ENCODE measurements at regions not wholly inside any gene's neighbourhood (a gene's known extent, or its start where the extent isn't known, plus 50 kb on each side); places are given as distances from the start of the nearest gene placed in this dataset.
A peak's percentile ranks its signal among the peaks of the same experiment; 100 is the strongest.

DNA sequence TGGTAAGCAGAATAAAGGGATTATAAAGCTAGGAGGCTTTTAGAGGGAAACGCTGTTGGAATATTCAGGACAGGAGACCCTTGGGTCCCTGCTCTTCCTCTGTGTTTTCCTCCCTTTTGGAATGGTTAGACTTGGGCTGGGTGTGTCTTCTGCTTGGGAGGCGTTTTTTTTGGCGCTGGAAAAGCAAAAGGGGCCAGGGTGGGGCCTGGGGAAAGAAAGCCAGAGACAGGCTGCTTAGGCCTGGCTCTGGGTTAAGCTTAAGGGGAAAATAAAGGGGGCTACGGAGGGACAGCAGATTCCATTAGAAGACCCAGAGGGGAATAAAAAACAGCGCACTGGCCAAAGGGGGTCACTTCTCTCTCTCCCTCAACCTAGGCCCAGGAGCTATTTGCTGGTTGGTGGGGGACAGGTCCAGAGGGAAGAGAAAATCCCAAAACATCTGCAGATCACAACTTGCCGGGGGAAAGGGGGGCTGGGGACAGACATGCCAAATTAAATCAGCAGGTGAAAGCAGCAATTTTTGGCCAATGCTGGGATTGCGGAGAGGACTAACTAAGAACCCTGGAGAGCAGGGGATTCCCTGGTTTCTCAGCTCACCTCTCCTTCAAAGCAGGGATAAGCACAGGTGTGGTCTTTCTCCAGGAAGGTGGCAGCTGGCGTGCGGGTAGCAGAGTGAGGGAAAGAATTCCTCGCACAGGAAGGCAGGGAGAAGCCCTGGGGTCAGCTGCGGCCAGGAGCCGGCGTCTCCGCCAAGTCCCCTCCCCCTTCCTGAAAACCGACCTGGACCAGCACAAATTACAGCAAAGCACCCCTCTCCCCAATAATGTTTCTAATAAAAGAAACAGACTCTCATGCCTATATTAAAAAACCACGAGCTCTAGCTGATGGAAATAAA is 82.2 kb upstream of the AK4 start:
- H3K27me3 Mint-ChIP-seq (ENCODE audit: low read depth): no peaks in the 10 kb centered on the region
- H3K4me3 Mint-ChIP-seq: peak overlapping the region; percentile 93 to 97
- peaks cover 43% of the 10 kb centered on the region for H3K4me1 Mint-ChIP-seq (ENCODE audit: low read depth)
- H3K27ac Mint-ChIP-seq: peak overlapping the region; percentile 72
- ATAC-seq (replicated peaks in 1 of 2) (no peak), DNase-seq (no peak)
- H3K9me3 Mint-ChIP-seq: no peaks in the 10 kb centered on the region
- H3K36me3 Mint-ChIP-seq (ENCODE audit: insufficient read depth in 2 of 2): peaks cover 2% of the 10 kb centered on the region in 2 donors

DNA sequence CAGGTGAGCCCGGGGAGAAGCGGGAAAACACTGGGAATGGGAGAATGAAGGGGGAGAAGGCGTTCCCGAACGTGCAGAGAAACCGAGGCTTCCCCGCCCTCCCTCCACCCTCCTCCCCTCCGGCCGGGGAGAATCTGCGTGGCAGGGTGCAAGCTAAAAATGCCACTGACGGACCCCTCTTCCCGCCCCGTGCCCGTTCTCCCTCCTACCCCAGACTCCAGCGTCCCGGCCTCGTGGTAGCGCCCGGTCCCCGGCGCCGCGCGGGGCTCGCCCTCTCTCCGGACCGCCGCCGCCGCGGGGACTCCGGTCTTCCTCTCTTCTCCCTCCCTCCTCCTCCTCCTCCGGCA is 81.6 kb upstream of the AK4 start:
- peak overlapping the region; percentile 93 to 97 for H3K4me3 Mint-ChIP-seq
- ATAC-seq (replicated peaks in 1 of 2) (no peak), DNase-seq (no peak)
- H3K27me3 Mint-ChIP-seq (ENCODE audit: low read depth): no peaks in the 10 kb centered on the region
- H3K27ac Mint-ChIP-seq: peak overlapping the region; percentile 72
- H3K9me3 Mint-ChIP-seq: no peaks in the 10 kb centered on the region
- peaks cover 2% of the 10 kb centered on the region in 2 donors for H3K36me3 Mint-ChIP-seq (ENCODE audit: insufficient read depth in 2 of 2)
- peaks cover 45% of the 10 kb centered on the region for H3K4me1 Mint-ChIP-seq (ENCODE audit: low read depth)

DNA sequence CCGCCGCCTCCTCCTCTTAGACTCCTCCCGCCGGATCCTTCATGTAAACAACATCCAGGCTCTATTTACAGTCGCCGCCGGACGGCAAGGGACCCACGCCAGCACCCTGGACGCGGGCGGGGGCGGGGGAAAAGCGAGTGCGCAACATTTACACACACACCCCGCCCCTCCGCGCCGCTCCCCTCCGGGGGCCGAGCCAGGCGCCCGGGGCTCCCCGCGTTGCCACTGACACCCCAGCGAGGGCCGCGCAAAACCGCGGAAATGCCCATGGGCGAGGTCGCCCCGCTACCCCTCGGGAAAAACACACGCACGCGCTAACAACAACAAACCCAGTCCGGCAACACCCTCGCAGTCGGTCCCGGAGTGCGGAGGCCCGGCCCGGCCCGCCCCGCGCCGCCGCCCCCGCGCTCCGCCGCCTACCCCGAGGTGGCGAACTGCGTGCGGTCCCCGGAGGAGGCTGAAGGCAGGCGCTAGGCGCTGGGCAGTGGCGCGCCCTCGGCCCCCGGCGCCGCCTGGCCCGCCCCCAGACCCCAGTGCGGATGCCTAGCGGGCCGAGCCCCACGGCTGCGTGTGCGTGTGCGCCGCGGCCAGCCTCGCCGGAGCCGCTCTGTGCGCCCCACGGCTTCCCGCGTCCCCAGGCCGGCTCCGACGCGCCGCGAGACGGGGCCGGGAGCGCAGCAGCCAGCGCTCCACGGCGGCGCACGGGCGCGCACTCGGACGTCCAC is 81.1 kb upstream of the AK4 start:
- peaks cover 2% of the 10 kb centered on the region in 2 donors for H3K36me3 Mint-ChIP-seq (ENCODE audit: insufficient read depth in 2 of 2)
- H3K4me3 Mint-ChIP-seq: peak overlapping the region; percentile 97 to 98
- peak; percentile 76 to 81 for DNase-seq
- H3K27me3 Mint-ChIP-seq (ENCODE audit: low read depth): no peaks in the 10 kb centered on the region
- H3K9me3 Mint-ChIP-seq: no peaks in the 10 kb centered on the region
- peak; percentile 75 to 77 for ATAC-seq (replicated peaks in 1 of 2)
- peak overlapping the region; percentile 48 for H3K27ac Mint-ChIP-seq
- peaks cover 45% of the 10 kb centered on the region for H3K4me1 Mint-ChIP-seq (ENCODE audit: low read depth)

DNA sequence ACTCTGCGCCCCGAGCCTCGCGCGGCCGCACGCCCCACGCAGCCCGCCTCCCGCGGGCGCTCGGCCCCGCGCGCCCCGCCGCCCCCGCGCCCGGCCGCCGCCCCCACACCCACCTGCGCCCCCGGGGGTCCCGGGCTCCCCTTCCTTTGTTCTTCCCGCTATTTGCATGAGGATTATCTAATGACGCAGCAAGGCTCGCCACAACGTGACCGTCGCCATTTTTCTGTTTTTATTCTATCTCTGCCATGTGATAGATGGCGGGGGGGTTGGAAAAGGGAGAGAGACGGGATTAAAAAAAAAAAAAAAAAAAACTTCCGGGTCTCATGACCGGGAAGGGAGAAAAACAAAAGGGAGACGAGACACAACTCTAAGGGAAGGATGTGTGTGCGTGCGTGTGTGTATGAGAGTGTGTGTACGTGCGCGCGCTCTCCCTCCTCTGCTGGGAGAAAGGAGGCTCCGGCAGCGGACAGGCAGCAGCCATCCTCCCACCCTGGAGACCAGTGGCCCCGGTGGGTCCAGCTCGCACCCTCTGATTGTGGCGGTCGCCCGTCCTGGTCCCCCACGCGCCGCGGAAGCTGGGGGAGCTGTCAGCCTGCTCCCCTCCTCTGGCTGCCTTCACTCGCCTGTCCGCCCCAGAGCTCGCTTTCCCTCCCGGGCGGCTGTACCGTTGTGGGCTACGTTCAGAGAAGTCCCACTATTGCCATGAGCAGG is 80.4 kb upstream of the AK4 start:
- peaks cover 2% of the 10 kb centered on the region in 2 donors for H3K36me3 Mint-ChIP-seq (ENCODE audit: insufficient read depth in 2 of 2)
- ATAC-seq (replicated peaks in 1 of 2): peak; percentile 28 to 30
- H3K27me3 Mint-ChIP-seq (ENCODE audit: low read depth): no peaks in the 10 kb centered on the region
- H3K4me3 Mint-ChIP-seq: peak overlapping the region; percentile 88 to 98
- peaks cover 45% of the 10 kb centered on the region for H3K4me1 Mint-ChIP-seq (ENCODE audit: low read depth)
- H3K27ac Mint-ChIP-seq: peak overlapping the region; percentile 98
- no peaks in the 10 kb centered on the region for H3K9me3 Mint-ChIP-seq
- peak; percentile 39 to 54 for DNase-seq

DNA sequence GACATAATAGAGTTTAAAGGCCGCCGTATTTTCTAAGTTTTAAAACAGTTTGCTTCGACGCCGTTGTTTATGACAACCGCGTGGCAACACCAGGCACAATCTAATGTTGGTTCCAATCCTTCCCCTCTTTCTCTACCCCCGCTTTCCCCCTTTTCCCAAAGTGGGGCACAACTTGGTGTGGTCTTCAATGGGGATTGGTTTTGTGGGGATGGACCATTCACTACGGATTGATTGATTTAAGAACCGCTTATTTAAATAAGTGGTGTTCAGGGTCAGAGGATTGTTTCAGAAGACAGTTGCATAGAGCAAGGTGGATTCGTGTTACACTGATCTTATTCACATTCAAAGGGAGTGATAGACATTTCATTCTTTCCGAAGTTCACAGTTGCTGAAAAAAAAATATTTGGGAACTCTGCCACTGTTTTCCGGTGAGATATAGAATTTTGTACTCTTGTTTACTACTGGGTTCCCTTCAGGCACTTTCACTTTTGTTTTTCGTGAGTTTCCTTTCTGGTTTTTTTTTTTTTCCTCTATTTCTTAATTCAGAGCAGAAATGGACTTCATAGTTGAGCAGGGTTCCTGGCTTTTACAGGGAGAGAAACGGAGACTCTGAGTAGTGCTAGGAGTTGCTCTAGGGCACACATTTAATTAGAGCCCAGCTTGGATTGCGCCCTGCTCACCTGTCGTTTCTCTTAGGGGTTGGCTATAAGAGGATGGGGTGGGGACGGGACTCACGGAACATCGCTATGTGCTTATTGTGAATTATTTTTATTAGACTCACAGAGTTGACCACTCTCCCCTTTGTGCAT is 79.6 kb upstream of the AK4 start:
- DNase-seq (peak in 1 of 2 donors; percentile 21), ATAC-seq (replicated peaks in 1 of 2) (no peak)
- H3K36me3 Mint-ChIP-seq (ENCODE audit: insufficient read depth in 2 of 2): peaks cover 2% of the 10 kb centered on the region in 2 donors
- H3K9me3 Mint-ChIP-seq: no peaks in the 10 kb centered on the region
- H3K4me3 Mint-ChIP-seq: peak overlapping the region; percentile 88 to 98
- peaks cover 42% of the 10 kb centered on the region for H3K4me1 Mint-ChIP-seq (ENCODE audit: low read depth)
- H3K27me3 Mint-ChIP-seq (ENCODE audit: low read depth): no peaks in the 10 kb centered on the region
- peak overlapping the region; percentile 98 for H3K27ac Mint-ChIP-seq

DNA sequence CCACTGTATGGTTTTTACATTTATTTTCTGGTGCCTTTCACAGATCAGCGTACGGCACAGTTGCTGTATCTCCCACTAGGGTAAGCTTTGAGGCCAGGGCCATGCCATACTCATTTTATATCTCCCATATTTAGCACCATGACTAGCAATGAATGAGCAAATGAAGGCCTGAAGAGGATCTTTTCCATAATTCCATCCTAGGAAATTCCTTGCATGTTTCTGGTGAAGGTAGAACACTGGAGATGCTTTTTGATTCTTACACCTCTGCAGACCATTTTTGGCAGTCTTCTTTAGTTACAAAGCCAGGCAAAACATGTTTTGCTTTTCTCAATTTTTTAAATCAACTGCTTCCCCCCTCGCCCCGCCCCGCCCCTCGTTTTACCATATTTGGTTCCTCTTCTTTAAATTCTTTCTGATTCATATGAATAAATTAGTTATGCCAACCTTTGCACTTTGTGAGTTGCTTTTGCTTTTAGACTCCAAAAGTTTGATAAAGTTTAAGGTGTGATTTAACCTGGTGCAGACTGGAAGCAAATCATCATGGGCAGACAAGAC is 78.9 kb upstream of the AK4 start:
- no peak for ATAC-seq (replicated peaks in 1 of 2)
- DNase-seq: peak; percentile 11 to 25
- peak overlapping the region; percentile 98 for H3K27ac Mint-ChIP-seq

DNA sequence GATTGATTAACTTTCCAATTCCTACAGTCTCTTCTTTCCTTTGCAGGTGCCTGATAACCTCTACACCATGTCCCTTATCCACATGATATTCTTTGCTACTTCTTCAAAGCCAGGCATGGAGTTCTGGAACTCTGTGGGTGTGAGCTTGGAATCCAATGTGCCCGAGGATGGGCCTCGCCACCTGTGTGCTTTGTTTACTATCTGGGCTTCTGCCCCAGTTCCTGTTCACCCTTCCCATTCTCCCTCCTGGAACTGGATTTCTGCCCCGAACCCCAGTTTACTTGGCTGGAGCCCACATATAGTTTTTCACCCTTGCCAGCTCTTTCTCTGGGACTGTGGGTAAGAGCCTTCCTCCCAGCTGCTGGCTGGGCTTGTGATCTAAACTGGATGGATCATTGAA is 75.2 kb upstream of the AK4 start:
- H3K4me1 Mint-ChIP-seq (ENCODE audit: low read depth): peaks cover 33% of the 10 kb centered on the region
- H3K27ac Mint-ChIP-seq: no peak overlapping the region
- no peaks in the 10 kb centered on the region for H3K36me3 Mint-ChIP-seq (ENCODE audit: insufficient read depth in 2 of 2)
- H3K27me3 Mint-ChIP-seq (ENCODE audit: low read depth): no peaks in the 10 kb centered on the region
- ATAC-seq (replicated peaks in 1 of 2) (no peak), DNase-seq (no peak)
- H3K9me3 Mint-ChIP-seq: no peaks in the 10 kb centered on the region
- no peak overlapping the region for H3K4me3 Mint-ChIP-seq

More for the DNA sequence above, 78.9 kb upstream of the AK4 start:
- no peaks in the 10 kb centered on the region for H3K9me3 Mint-ChIP-seq
- peaks cover 40% of the 10 kb centered on the region for H3K4me1 Mint-ChIP-seq (ENCODE audit: low read depth)
- no peaks in the 10 kb centered on the region for H3K27me3 Mint-ChIP-seq (ENCODE audit: low read depth)
- H3K36me3 Mint-ChIP-seq (ENCODE audit: insufficient read depth in 2 of 2): peaks cover 2% of the 10 kb centered on the region in 2 donors
- H3K4me3 Mint-ChIP-seq: peak overlapping the region; percentile 88 to 98

DNA sequence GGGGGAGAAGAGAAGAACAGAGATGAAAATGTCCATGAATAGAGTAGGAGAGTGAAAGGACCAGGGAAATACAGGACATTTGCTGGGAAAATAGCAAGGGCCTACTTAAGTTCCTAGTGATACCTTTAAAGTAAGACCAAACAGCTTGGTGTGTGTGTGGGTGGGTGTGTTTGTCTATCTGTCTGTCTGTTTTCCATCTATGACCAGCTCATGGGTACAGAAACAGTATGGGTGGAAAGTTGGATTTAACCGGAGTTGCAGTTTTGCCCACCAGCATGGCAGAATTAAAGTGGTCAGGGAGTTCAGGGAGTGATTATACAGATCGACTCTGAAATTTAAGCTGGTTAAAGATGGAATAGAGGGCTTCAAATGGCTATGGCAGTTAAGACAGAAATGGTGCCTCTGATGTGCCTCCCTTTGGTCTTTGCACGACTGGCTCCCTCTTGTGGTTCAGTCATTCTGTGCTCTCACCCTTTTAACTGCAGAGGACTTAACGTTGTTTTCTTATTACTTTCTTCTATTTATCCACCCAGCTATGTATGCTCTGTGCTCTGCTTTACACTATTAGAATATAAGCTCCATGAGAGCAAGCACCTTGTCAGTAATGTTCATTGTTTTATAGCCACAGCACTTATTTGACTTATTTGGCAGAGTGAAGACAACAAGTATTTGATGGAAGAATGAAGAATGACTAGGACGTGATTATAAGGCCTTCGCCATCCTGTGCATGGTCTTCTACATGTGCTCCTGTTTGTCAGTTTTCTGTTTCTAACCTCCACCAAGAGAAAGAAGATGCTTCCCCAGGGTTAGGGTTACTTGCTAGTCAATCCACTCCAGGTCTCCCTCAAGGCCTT is 72.7 kb upstream of the AK4 start:
- ATAC-seq (replicated peaks in 1 of 2) (peak; percentile 90 to 93), DNase-seq (peak; percentile 63 to 64)
- Mint-ChIP-seq H3K27ac (no peak overlapping the region), H3K36me3 (ENCODE audit: insufficient read depth in 2 of 2) (no peaks in the 10 kb centered on the region), H3K4me1 (ENCODE audit: low read depth) (peaks cover 25% of the 10 kb centered on the region), H3K27me3 (ENCODE audit: low read depth) (no peaks in the 10 kb centered on the region), H3K4me3 (no peak overlapping the region), H3K9me3 (no peaks in the 10 kb centered on the region)

DNA sequence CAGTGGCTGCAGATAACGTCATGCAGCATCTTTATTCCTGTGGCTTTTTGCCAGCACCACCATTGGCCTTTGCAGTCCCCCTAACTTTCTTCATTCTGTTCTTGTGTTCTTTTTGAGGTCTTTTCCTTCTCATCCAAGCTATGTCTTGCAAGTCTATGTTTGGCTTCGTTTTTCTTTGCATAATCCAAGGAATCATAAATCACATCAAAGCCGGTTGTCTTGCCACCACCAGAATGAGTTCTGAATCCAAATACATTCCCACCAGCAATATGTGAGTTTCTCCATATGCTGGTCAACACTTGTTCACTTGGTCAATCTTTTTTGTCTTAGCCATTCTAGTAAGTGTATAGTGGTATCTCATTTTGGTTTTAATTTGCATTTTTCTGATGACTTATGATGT is 70.6 kb upstream of the AK4 start:
- H3K27ac Mint-ChIP-seq: no peak overlapping the region
- peaks cover 19% of the 10 kb centered on the region for H3K4me1 Mint-ChIP-seq (ENCODE audit: low read depth)
- no peak overlapping the region for H3K4me3 Mint-ChIP-seq
- no peak for ATAC-seq (replicated peaks in 1 of 2)
- no peaks in the 10 kb centered on the region for H3K27me3 Mint-ChIP-seq (ENCODE audit: low read depth)
- H3K9me3 Mint-ChIP-seq: no peaks in the 10 kb centered on the region
- no peaks in the 10 kb centered on the region for H3K36me3 Mint-ChIP-seq (ENCODE audit: insufficient read depth in 2 of 2)
- DNase-seq: no peak

DNA sequence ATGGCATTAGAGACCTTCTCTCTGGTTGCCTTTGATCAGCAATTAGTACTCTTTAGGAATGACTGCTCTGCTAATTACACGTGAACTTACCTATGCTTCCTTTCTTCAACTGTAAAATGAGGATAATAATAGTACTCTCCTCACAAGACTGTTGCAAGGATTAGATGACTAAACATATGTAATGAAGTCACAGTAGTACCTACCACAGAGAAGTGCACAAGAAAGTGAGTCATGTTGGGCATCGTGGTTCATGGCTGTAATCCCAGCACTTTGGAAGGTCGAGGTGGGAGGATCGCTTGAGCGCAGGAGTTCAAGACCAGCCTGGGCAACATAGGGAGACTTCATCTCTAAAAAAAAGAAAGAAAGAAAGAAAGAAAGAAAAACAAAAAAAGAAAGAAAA is 68.1 kb upstream of the AK4 start:
- Mint-ChIP-seq H3K36me3 (ENCODE audit: insufficient read depth in 2 of 2) (no peaks in the 10 kb centered on the region), H3K9me3 (no peaks in the 10 kb centered on the region), H3K4me1 (ENCODE audit: low read depth) (peaks cover 13% of the 10 kb centered on the region), H3K27ac (no peak overlapping the region), H3K4me3 (no peak overlapping the region), H3K27me3 (ENCODE audit: low read depth) (no peaks in the 10 kb centered on the region)
- no peak for DNase-seq
- ATAC-seq (replicated peaks in 1 of 2): peak; percentile 61 to 68

DNA sequence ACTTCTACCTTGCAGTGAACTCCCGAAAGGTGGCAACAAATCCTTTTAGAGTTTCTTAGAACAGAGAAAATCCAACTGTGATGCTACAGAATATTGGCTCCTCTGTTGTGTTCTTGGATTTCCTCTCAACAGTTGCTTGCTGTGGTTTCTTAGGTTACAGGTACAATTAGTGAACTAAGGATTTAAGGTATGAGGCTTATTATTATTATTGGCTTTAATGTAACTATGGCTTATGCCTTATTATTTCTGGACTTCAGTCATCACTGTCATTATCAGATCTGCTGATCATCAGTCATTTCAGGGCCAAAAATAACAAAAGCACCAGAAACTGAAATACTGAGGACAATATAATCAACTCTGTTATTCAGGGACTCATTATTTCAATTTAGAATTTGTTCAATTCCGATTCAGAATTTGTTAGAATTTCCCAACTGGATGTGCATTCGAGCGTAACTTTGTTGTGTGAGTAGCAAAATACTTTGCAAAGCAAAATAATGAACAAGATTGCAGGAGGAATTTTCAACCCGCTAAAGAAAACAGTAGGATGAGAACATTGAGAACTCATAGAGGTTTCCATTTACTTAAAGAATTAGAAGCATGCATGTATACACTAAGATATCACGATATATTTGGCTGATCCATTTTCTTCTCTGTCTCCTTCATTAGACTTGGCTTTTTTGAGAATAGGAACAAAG is 65.5 kb upstream of the AK4 start:
- Mint-ChIP-seq H3K36me3 (ENCODE audit: insufficient read depth in 2 of 2) (peaks cover 1 to 2% of the 10 kb centered on the region in 2 donors), H3K27ac (no peak overlapping the region), H3K4me1 (ENCODE audit: low read depth) (peaks cover 5% of the 10 kb centered on the region), H3K9me3 (peaks cover under 1 to 2% of the 10 kb centered on the region in 2 donors), H3K4me3 (no peak overlapping the region), H3K27me3 (ENCODE audit: low read depth) (no peaks in the 10 kb centered on the region)
- ATAC-seq (replicated peaks in 1 of 2): no peak
- DNase-seq: no peak

All from activated T-cell treated with anti-CD3 and anti-CD28 coated beads, Interleukin-2, amount 50 U/mL, for 72 hours (primary cell).